Right lobe of liver (tissue), 4 donors: ENCODE measurements at regions not wholly inside any gene's neighbourhood (a gene's known extent, or its start where the extent isn't known, plus 50 kb on each side); places are given as distances from the start of the nearest gene placed in this dataset.

Experiments used
- CTCF ChIP-seq, 4 donors: fragments of 200-600 bp in 3 of 4; fragments of 450-650 bp in 1 of 4; IDR thresholded peaks; one replicate each; pipeline versions ENCODE4 v1.5.1 to v1.8.0; 2016 to 2022; ENCODE audit warnings: antibody characterized with exemption in 4 of 4, mild to moderate bottlenecking in 2 of 4
- POLR2A ChIP-seq: fragments of 450-650 bp; IDR thresholded peaks from one replicate; pipeline ENCODE4 v1.6.1; 2017; ENCODE audit warnings: antibody characterized with exemption, mild to moderate bottlenecking
- donor health status: DM: no; HTN: no; CAD: no.
- donor health status: DM: no; HTN: no; CAD: no.
- donor health status: DM: no; HTN: yes; CAD: no.

GRCh38 chr11:115656669-115657068 lies 152.5 kb upstream of the CADM1 start:
- TF ChIP-seq POLR2A (peak; percentile 18), CTCF (IDR thresholded peaks at IDR 0.05) (no peak)
